HG03280 (cell line): ENCODE measurements at regions not wholly inside any gene's neighbourhood (a gene's known extent, or its start where the extent isn't known, plus 50 kb on each side); places are given as distances from the start of the nearest gene placed in this dataset.

Experiments
- ATAC-seq: cut with Tn5 transposase; IDR thresholded peaks from one replicate; pipeline ENCODE4 v1.9.1; 2021; ENCODE audit warnings: mild to moderate bottlenecking, moderate library complexity; ENCODE audit not compliant: unreplicated experiment

DNA sequence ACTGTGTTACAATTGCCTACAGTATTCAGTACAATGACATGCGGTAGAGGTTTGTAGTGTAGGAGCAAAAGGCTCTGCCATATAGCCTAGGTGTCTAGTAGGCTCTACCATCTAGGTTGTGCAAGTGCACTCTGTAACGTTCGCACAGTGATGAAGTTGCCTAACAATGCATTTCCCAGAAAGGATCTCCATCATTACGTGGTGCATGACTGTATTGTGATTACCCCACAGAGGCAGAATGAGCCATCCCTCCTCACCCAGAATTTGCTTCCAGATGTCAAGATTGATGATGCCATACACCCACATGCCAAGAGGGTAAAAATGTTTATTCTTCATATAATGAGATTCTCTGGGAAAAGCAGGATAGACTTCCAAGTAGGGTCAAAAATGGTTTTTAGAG is 199.3 kb upstream of the CTTNBP2NL start:
- ATAC-seq = no peak

GRCh38 chr1:112209493-112209892 is 186.5 kb upstream of the CTTNBP2NL start:
- no peak for ATAC-seq

- no peak for ATAC-seq
Measured at GRCh38 chr1:112219267-112219666, 176.7 kb upstream of the CTTNBP2NL start.

DNA sequence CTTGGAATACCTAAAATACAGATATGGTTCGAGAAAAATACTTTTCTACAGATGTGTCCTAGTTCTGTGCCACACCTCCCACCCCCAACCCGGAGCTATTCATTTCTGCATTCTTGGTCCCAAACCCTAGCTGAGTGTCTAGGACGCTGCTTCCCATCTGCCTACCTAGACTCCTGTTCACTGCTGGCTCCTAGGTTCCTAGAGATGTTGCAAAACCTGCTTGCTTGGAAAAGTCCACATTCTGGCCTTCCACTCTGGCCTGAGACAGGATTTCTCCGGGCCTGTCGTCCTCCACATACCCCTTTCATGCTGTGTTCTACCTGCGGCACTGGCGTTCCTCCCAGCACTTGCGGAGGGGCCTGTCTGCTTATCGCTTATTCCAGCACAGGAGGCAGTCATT is 165.8 kb upstream of the CTTNBP2NL start:
- no peak for ATAC-seq

DNA sequence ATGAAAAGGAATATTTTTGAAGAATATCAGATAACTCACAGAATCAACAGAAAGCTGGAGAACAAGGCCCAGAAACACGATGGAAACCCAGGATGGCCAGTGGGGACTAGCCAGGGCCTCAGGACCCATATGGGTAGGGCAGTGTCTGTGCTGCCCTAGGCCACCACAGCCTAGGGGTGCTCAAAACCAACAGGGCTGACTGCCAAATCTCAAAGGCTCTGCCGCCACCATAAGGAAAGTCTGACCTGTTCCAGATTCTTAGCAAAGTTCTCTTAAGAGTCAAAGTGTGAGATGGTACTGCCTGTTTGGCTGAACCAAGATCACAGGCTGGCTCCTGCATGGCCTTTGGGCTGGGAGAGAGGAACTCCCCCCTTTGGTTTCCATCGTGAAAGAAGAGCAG is 164.7 kb upstream of the CTTNBP2NL start:
- no peak for ATAC-seq

GRCh38 chr1:112232848-112233247 is 163.2 kb upstream of the CTTNBP2NL start:
- no peak for ATAC-seq

DNA sequence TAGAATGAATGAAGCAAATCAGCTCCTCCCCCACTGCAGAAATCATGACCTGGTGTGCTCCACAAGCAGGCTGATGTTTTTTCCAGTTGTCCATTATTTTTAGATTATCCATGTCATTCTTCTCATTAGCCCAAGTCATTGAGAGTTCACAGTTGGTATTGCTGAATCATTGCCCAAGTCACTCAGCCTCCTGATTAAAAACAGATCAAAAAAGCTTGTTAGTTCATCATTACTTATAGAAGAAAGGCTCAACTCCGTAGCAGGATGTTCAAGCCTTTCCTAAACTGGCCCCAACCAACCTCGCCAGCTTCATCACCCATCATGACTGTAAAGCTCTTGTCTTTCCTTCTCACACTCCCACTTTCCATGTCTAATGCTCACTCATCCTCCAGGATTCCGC is 161.3 kb upstream of the CTTNBP2NL start:
- no peak for ATAC-seq

GRCh38 chr1:112237983-112238545 is 157.9 kb upstream of the CTTNBP2NL start:
- ATAC-seq = no peak

DNA sequence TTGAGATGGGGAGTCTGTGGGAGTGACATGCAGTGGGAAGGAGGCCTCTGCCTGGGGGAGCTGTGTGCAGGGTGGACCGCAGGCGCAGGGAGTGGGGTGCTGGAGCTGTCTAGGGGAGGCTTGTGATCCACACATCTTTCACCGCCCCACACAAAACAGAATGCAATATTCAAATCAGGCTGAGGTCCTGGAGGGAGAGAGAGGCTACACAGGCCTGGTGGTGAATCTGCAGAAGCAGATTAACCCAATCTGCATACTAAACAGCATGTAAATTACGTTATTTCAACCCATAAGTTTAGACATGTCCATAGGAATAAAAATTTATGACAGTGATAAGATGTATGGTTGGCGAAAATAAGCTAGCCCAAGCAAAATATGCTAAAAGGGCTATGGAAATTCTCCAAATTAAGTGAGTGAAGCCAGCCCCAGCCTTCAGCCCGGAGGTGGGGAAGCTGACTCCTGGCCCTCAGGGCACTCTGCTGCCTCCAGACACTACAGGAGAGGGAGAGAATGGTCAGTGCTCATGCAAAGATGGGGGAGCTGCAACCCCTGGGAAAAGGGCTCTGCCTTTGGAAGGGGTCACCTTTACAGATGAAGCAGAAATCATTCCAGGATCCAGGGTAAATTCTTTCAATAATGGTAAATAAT is 156.2 kb upstream of the CTTNBP2NL start:
- ATAC-seq = no peak

DNA sequence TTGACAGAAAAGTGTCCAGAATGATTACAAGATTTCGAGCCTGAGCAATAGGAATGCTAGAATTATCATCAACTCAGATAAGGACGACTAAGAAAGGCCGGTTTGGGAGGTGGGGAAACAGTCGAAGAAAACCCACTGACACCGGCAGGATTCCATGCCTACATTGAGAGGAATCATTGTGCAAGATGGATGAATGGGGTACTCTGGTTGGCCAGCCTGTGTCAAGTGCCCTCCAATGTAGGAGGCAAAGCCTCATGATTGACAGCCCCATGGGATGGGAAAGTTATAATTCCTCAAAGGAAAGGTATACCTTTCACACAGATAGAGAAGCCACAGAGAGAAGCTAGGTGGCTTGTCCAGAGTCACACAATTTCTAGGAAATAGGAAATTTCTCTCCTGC is 153.5 kb upstream of the CTTNBP2NL start:
- no peak for ATAC-seq

GRCh38 chr1:112244131-112244530 is 151.9 kb upstream of the CTTNBP2NL start:
- no peak for ATAC-seq

DNA sequence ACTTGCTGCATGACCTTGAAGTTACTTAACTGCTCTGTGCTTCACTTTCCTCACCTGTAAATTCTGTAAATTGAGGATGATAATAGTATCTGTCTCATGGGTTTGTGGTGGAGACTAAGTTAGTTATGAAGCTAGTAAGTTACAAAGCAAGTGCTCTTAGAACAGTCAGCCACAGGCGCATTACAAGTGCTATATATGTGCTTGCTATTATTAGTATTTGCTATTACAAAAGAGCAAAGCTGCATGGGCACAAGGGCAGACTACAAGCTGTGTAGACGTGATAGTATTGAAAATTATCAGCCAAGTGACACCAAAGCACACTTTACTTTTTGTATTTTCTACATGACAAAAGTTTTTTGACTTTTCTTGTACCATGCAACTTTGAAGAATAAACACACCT is 150.9 kb upstream of the CTTNBP2NL start:
- no peak for ATAC-seq

GRCh38 chr1:112247036-112247597 is 148.9 kb upstream of the CTTNBP2NL start:
- no peak for ATAC-seq

- ATAC-seq = no peak
Measured at GRCh38 chr1:112247961-112248360, 148.1 kb upstream of the CTTNBP2NL start.

- no peak for ATAC-seq
Measured at GRCh38 chr1:112250892-112251291, 145.1 kb upstream of the CTTNBP2NL start.

- no peak for ATAC-seq
Measured at GRCh38 chr1:112251766-112252506, 144.1 kb upstream of the CTTNBP2NL start.

- no peak for ATAC-seq
Measured at GRCh38 chr1:112253366-112253765, 142.6 kb upstream of the CTTNBP2NL start.

GRCh38 chr1:112255080-112255479 is 140.9 kb upstream of the CTTNBP2NL start:
- ATAC-seq = no peak

GRCh38 chr1:112256411-112256810 is 139.6 kb upstream of the CTTNBP2NL start:
- no peak for ATAC-seq

DNA sequence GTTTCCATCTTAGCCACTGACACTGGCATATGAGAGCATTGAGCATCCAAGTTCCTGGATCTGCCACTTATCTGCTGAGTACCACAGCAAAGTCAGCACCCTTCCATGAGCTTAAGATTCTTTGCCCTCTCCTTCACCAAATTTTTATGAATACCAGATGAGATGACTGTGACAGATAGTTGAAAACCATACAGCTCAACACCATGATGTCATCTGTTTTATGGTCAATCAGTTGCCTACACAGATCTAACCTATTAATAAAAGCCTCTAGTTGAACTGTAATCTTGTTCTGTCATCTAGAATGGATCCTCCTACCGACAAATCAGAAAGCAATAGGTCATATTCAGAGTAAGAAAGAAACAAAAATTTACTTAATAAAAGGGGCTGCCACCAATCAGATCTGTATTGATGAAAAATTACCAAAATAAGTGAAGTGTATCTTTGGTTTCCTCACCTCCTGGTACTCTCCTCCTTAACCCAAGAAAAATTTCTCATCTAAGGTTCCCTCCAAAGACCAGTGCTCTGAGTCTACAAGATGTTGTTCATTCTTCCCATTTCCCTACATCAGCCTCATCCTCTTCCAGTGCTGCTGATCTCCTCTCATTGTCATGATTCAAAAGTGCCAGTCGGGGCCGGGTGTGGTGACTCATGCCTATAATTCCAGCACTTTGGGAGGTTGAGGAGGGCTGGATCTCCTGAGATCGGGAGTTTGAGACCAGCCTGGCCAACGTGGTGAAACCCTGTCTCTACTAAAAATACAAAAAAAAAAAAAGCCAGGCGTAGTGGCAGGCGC is 138.8 kb upstream of the CTTNBP2NL start:
- ATAC-seq = no peak

- ATAC-seq = no peak
Measured at GRCh38 chr1:112260699-112261098, 135.3 kb upstream of the CTTNBP2NL start.
